Astrocyte of the cerebellum (primary cell): ENCODE measurements at regions not wholly inside any gene's neighbourhood (a gene's known extent, or its start where the extent isn't known, plus 50 kb on each side); places are given as distances from the start of the nearest gene placed in this dataset.
"Not testable (repeated sequence)": the region's sequence is repeated elsewhere in the genome, so short reads cannot be mapped to it uniquely, and the experiment has no call there.

Experiments
- DNase-seq: peaks from one replicate; pipeline ENCODE4 v3.0.0-alpha.2; 2011; ENCODE audit warnings: low read depth
- H3K4me3 ChIP-seq: 2 replicates; pipeline ENCODE4 v1.5.1; 2011; ENCODE audit warnings: mild to moderate bottlenecking, low read depth, low read length, moderate library complexity
- in situ Hi-C: cut with HindIII; loops from 2 replicates; pipeline ENCODE4 v1.10.0; 2017; ENCODE audit warnings: low sequenced_read_pairs
- TF ChIP-seq, protein P1 (sequence below): IDR thresholded peaks from 2 replicates; pipeline ENCODE4 v1.5.1; 2012; ENCODE audit warnings: low read length, low read depth, moderate library complexity, mild to moderate bottlenecking; ENCODE audit errors: missing control alignments

DNA sequence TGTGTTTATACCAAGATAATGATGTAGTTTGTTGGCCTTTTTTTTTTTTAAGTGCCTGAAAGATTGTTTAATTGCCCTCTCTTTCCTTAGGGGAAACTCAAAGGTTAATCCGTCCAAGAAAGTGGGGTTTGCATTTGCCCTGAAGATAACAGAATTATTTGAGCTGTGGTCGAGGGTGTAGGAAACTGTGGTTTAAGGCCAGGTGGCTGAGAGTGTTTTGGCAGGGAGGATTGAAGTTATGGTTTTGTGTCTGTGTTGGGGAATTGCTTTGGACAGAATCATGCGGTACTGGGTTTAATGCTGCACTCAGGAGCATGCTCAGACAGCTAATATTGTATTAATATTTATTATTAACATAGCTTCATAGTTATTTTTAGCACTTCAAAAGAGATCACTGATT, 509.8 kb downstream of the EBF1 start:
- TF ChIP-seq, protein P1, sequence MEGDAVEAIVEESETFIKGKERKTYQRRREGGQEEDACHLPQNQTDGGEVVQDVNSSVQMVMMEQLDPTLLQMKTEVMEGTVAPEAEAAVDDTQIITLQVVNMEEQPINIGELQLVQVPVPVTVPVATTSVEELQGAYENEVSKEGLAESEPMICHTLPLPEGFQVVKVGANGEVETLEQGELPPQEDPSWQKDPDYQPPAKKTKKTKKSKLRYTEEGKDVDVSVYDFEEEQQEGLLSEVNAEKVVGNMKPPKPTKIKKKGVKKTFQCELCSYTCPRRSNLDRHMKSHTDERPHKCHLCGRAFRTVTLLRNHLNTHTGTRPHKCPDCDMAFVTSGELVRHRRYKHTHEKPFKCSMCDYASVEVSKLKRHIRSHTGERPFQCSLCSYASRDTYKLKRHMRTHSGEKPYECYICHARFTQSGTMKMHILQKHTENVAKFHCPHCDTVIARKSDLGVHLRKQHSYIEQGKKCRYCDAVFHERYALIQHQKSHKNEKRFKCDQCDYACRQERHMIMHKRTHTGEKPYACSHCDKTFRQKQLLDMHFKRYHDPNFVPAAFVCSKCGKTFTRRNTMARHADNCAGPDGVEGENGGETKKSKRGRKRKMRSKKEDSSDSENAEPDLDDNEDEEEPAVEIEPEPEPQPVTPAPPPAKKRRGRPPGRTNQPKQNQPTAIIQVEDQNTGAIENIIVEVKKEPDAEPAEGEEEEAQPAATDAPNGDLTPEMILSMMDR, result no peak
- in situ Hi-C loops, result no loop called here
- DNase-seq, result peak; percentile 78
- no peak overlapping the region for H3K4me3 ChIP-seq

DNA sequence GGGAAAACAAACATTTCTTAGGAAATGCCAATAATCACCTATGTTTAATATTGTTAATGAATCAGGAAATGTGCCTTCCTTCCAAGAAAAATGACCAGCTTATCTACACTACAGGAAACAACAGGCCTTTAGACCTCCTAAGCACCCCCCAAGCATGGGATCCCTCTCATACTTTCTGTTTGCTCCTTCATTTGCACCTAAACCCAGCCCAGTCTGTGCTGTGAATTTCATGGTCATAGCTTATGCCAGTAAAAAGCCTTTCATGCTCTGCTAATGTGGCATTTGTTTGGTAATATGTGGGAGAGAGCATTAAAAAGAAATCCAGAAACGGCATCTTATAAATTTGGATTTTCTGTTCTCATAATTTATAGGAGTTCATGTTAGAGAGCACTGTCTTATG, 511.1 kb downstream of the EBF1 start:
- in situ Hi-C loops, result no loop called here
- DNase-seq, result no peak
- H3K4me3 ChIP-seq, result no peak overlapping the region
- TF ChIP-seq, protein P1, result no peak

DNA sequence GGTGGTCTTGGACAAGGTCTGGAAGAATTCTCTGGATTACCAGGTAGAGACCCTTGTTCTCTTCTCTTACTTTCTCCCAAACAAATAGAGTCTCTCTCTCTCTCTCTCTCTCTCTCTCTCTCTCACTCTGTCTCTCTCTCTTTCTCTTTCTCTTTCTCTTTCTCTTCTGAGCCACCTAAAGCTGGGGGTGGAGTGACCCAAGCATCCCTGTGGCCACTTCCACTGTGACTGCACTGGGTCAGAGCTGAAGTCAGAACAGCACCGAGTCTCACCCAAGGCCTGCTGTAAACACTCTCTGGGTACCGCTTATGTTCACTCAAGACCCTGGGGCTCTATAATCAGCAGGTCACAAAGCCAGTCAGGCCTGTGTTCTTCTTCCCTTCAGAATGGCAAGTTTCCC, 513.7 kb downstream of the EBF1 start:
- TF ChIP-seq, protein P1, result no peak
- H3K4me3 ChIP-seq, result no peak overlapping the region
- DNase-seq, result no peak
- in situ Hi-C loops, result no loop called here

DNA sequence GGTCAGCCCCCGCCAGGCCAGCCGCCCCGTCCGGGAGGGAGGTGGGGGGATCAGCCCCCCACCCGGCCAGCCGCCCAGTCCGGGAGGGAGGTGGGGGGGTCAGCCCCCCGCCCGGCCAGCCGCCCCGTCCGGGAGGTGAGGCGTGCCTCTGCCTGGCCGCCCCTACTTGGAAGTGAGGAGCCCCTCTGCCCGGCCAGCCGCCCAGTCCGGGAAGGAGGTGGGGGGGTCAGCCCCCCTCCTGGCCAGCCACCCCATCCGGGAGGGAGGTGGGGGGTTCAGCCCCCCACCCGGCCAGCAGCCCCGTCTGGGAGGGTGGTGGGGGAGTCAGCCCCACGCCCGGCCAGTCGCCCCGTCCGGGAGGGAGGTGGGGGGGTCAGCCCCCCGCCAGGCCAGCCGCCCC, 517.0 kb downstream of the EBF1 start:
- DNase-seq, in situ Hi-C loops, H3K4me3 ChIP-seq: not testable (repeated sequence)

DNA sequence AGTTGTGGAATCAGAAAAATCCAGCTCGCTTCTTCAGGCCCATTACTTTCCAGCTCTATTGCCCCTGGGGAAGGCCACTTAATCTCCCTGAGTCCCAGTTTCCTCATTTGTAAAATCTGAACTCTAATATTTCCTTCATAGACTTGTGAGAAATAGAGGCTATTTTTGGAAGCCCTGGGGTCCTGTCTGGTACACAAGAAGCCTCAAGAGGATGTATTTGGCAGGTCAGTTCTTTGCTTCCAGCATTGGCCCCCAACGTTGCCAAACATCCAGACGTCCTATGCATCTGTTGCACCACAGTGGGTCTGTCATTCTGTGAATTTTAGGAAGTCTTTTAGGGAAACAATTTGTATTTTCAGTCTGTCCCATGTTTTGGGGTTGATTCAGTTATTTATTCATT, 525.9 kb downstream of the EBF1 start:
- TF ChIP-seq, protein P1, result no peak
- in situ Hi-C loops, result no loop called here
- no peak overlapping the region for H3K4me3 ChIP-seq
- DNase-seq, result no peak

DNA sequence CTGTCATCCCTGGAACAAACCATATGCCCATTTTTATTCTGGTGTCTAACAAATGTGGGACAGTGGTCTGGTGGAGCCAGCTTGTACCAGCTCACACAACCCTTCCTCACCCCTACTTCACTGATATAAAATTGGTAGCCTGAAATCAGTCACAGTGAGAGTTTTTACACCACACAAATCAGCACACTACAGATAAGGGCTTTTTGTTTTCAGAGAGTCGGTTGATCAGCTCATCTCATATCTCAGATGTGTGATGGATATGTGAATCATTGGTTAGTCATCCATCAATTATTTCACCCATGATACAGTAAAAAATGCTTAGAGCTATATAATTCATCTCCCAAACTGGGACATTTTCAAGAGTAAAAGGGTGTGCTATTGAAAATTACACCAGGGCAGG, 529.2 kb downstream of the EBF1 start:
- DNase-seq, result no peak
- in situ Hi-C loops, result no loop called here
- no peak overlapping the region for H3K4me3 ChIP-seq
- TF ChIP-seq, protein P1, result no peak

DNA sequence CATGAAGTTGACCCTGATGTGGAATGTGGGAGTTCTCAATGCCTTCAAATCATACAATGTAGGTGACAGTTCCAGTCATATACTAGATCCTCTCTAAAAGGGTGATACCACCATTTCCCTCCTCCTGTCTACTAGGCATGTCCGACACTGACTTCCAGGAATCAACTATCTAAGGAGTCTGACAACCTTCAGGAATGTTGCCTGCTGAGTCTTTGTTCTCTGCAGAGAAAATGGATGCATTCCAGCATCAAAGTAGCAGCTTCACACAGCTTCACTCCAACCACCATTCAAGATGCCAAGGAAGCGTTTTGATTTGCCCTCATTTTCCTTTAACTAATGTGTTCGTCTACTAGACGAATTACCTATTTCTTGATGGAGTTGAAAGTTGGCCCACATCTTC, 530.2 kb downstream of the EBF1 start:
- peak; percentile 80 for DNase-seq
- no peak overlapping the region for H3K4me3 ChIP-seq
- in situ Hi-C loops, result no loop called here
- TF ChIP-seq, protein P1, result no peak
